H9 (cell line): ENCODE measurements at regions not wholly inside any gene's neighbourhood (a gene's known extent, or its start where the extent isn't known, plus 50 kb on each side); places are given as distances from the start of the nearest gene placed in this dataset.

Experiments
- DNase-seq: peaks from one replicate; pipeline ENCODE4 v3.0.0-alpha.2; 2017
- H2AFZ ChIP-seq: one replicate; pipeline ENCODE4 v1.6.1; 2013; ENCODE audit warnings: mild to moderate bottlenecking, low read length, control low read depth, moderate library complexity
- H2AK5ac ChIP-seq: 2 replicates; pipeline ENCODE4 v1.6.1; 2013; ENCODE audit warnings: low read length, control low read depth, mixed read lengths; ENCODE audit not compliant: insufficient read length
- H2BK120ac ChIP-seq: one replicate; pipeline ENCODE4 v1.6.1; 2013; ENCODE audit warnings: low read depth, mild to moderate bottlenecking, low read length, control low read depth, inconsistent platforms; ENCODE audit not compliant: poor library complexity, severe bottlenecking
- H2BK12ac ChIP-seq: 2 replicates; pipeline ENCODE4 v1.6.1; 2013; ENCODE audit warnings: low read length, control low read depth, mixed read lengths, low read depth; ENCODE audit not compliant: insufficient read length
- H2BK15ac ChIP-seq: 2 replicates; pipeline ENCODE4 v1.6.1; 2013; ENCODE audit warnings: low read depth, low read length, control low read depth
- H2BK20ac ChIP-seq: one replicate; pipeline ENCODE4 v1.6.1; 2013; ENCODE audit warnings: low read depth, mild to moderate bottlenecking, low read length, control low read depth, inconsistent platforms; ENCODE audit not compliant: poor library complexity, severe bottlenecking
- H2BK5ac ChIP-seq: 2 replicates; pipeline ENCODE4 v1.6.1; 2013; ENCODE audit warnings: low read length, control low read depth, mixed read lengths; ENCODE audit not compliant: insufficient read length
- H3K14ac ChIP-seq: 2 replicates; pipeline ENCODE4 v1.6.1; 2013; ENCODE audit warnings: low read length, control low read depth; ENCODE audit not compliant: insufficient read depth
- H3K18ac ChIP-seq: 2 replicates; pipeline ENCODE4 v1.6.1; 2013; ENCODE audit warnings: low read depth, mild to moderate bottlenecking, mixed read lengths, low read length, control low read depth; ENCODE audit not compliant: insufficient read length
- H3K23ac ChIP-seq: 2 replicates; pipeline ENCODE4 v1.6.1; 2013; ENCODE audit warnings: low read length, control low read depth, mixed read lengths, low read depth; ENCODE audit not compliant: insufficient read length
- H3K23me2 ChIP-seq: 2 replicates; pipeline ENCODE4 v1.6.1; 2013; ENCODE audit warnings: low read depth, mild to moderate bottlenecking, mixed read lengths, low read length, control low read depth; ENCODE audit not compliant: insufficient read length, poor library complexity, severe bottlenecking
- H3K27ac ChIP-seq: 2 replicates; pipeline ENCODE4 v1.5.1; 2013; ENCODE audit warnings: low read length, control low read depth, mixed read lengths, low read depth; ENCODE audit not compliant: insufficient read length
- H3K27me3 ChIP-seq: 2 replicates; pipeline ENCODE4 v1.6.1; 2013; ENCODE audit warnings: low read length, control low read depth, inconsistent platforms; ENCODE audit not compliant: insufficient read depth
- H3K4ac ChIP-seq: 2 replicates; pipeline ENCODE4 v1.6.1; 2013; ENCODE audit warnings: low read depth, mild to moderate bottlenecking, control low read depth, inconsistent platforms, low read length, moderate library complexity
- H3K4me1 ChIP-seq: 2 replicates; pipeline ENCODE4 v1.6.1; 2013; ENCODE audit warnings: low read length, control low read depth, inconsistent platforms; ENCODE audit not compliant: insufficient read depth
- H3K4me2 ChIP-seq: 2 replicates; pipeline ENCODE4 v1.6.1; 2013; ENCODE audit warnings: low read length, control low read depth, mixed read lengths; ENCODE audit not compliant: insufficient read length, insufficient read depth
- H3K56ac ChIP-seq: 2 replicates; pipeline ENCODE4 v1.6.1; 2013; ENCODE audit warnings: low read depth, mild to moderate bottlenecking, mixed read lengths, low read length, control low read depth; ENCODE audit not compliant: insufficient read length
- H3K79me1 ChIP-seq: 2 replicates; pipeline ENCODE4 v1.6.1; 2013; ENCODE audit warnings: low read depth, mild to moderate bottlenecking, moderate library complexity, low read length, control low read depth, inconsistent platforms; ENCODE audit not compliant: insufficient read depth, poor library complexity, severe bottlenecking
- H3K79me2 ChIP-seq: 2 replicates; pipeline ENCODE4 v1.6.1; 2013; ENCODE audit warnings: low read length, control low read depth, inconsistent platforms; ENCODE audit not compliant: insufficient read depth
- H3K9ac ChIP-seq: 2 replicates; pipeline ENCODE4 v1.6.1; 2013; ENCODE audit warnings: low read length, control low read depth, mixed read lengths; ENCODE audit not compliant: insufficient read length; ENCODE audit errors: extremely low read depth
- H3K9me3 ChIP-seq: one replicate; pipeline ENCODE4 v1.6.1; 2013; ENCODE audit warnings: low read depth, low read length, inconsistent platforms; ENCODE audit not compliant: control insufficient read depth
- H3T11ph ChIP-seq: one replicate; pipeline ENCODE4 v1.6.1; 2013; ENCODE audit warnings: mild to moderate bottlenecking, low read length, control low read depth, inconsistent platforms
- H4K20me1 ChIP-seq: one replicate; pipeline ENCODE4 v1.6.1; 2013; ENCODE audit not compliant: control insufficient read depth, insufficient read length, insufficient read depth
- H4K5ac ChIP-seq: 2 replicates; pipeline ENCODE4 v1.6.1; 2013; ENCODE audit warnings: low read depth, mild to moderate bottlenecking, mixed read lengths, low read length, control low read depth; ENCODE audit not compliant: insufficient read length
- H4K8ac ChIP-seq: replicated peaks from 2 replicates; pipeline ENCODE4 v1.6.1; 2013; ENCODE audit warnings: low read length, control low read depth, mixed read lengths, low read depth; ENCODE audit not compliant: insufficient read length
- H4K91ac ChIP-seq: 2 replicates; pipeline ENCODE4 v1.6.1; 2013; ENCODE audit warnings: low read depth, mild to moderate bottlenecking, moderate library complexity, mixed read lengths, low read length, control low read depth; ENCODE audit not compliant: insufficient read length
- H3K27ac Mint-ChIP-seq, 3 experiments: 2 replicates in 2 of 3; 3 replicates in 1 of 3; pipeline ENCODE4 v1.8.0; 2020 to 2021; ENCODE audit warnings: mixed read lengths in 3 of 3, mild to moderate bottlenecking in 1 of 3, moderate library complexity in 1 of 3
- H3K27me3 Mint-ChIP-seq: 2 replicates; pipeline ENCODE4 v1.8.0; 2021; ENCODE audit warnings: low read depth, mild to moderate bottlenecking, moderate library complexity, mixed read lengths
- H3K36me3 Mint-ChIP-seq, 3 experiments: 2 replicates in 2 of 3; 3 replicates in 1 of 3; pipeline ENCODE4 v1.8.0; 2020 to 2021; ENCODE audit warnings: low read depth in 3 of 3, mixed read lengths in 3 of 3; ENCODE audit not compliant: insufficient read depth in 1 of 3
- H3K4me1 Mint-ChIP-seq, 2 experiments: 2 replicates each; pipeline ENCODE4 v1.8.0; 2020; ENCODE audit warnings: mixed read lengths in 2 of 2
- H3K4me3 Mint-ChIP-seq, 2 experiments: 2 replicates in 1 of 2; 3 replicates in 1 of 2; pipeline ENCODE4 v1.8.0; 2020 to 2021; ENCODE audit warnings: mild to moderate bottlenecking in 2 of 2, mixed read lengths in 2 of 2, moderate library complexity in 1 of 2
- H3K9me3 Mint-ChIP-seq, 2 experiments: 2 replicates in 1 of 2; 3 replicates in 1 of 2; pipeline ENCODE4 v1.8.0; 2020; ENCODE audit warnings: mild to moderate bottlenecking in 2 of 2, mixed read lengths in 2 of 2, moderate library complexity in 1 of 2
- WGBS: extraction: QIAGEN DNeasy Blood & Tissue Kit; methylation state at CpG from one replicate; pipeline ENCODE4 v1.1.7; 2013; ENCODE audit warnings: missing lambda C conversion rate, low lambda C conversion rate, mixed read lengths; ENCODE audit not compliant: insufficient read length; ENCODE audit errors: extremely low coverage; 5-methylcytosine and 5-hydroxymethylcytosine counted together
- TF ChIP-seq, protein P1 (sequence below): fragments of 200-600 bp; sonication (generic); conservative IDR thresholded peaks from 3 replicates; pipeline ENCODE4 v1.8.0; 2021; ENCODE audit warnings: antibody characterized with exemption, mild to moderate bottlenecking

DNA sequence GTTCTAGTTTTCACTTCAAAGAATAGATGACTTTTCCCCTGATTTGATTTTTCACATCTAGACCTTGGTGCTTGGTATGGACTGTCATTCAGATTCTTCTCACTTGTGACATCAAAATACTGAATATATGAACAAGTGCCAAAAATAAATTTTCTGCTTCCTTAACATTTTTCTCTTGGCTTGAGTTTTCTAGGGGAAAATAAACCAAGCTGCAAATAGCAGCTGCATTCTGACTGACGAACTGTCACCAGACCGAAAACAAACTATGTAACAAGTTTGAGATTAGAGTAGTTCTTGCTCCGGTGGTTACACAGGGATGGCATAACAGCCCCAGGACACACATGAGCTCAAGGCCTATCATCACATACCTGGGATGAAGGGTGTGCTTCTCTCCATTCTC is 345.7 kb downstream of the CNTNAP4 start:
- H3K27me3 Mint-ChIP-seq, result peaks cover 2% of the 10 kb centered on the region
- Histone ChIP-seq H3K56ac (no peak overlapping the region), H3K23me2 (no peaks in the 10 kb centered on the region), H2BK15ac (no peak overlapping the region), H3K4me2 (no peak overlapping the region), H2AK5ac (no peak overlapping the region), H3K14ac (no peak overlapping the region), H3K9ac (no peak overlapping the region), H3K27me3 (no peaks in the 10 kb centered on the region), H4K8ac (no peak overlapping the region), H2BK5ac (no peak overlapping the region), H3K79me2 (no peaks in the 10 kb centered on the region), H3K79me1 (no peaks in the 10 kb centered on the region), H2AFZ (no peak overlapping the region), H3K4ac (no peak overlapping the region), H2BK12ac (no peak overlapping the region), H3K18ac (no peak overlapping the region), H4K20me1 (no peaks in the 10 kb centered on the region), H3K9me3 (no peaks in the 10 kb centered on the region), H3K4me1 (no peaks in the 10 kb centered on the region), H3K23ac (no peak overlapping the region), H4K91ac (no peak overlapping the region), H2BK120ac (no peak overlapping the region), H3K27ac (no peak overlapping the region), H4K5ac (no peak overlapping the region), H2BK20ac (no peak overlapping the region), H3T11ph (no peak overlapping the region)
- WGBS, result no CpG with 5 or more reads among the region's 3 CpGs
- no peaks in the 10 kb centered on the region; a peak in 1 of 7 replicates for H3K36me3 Mint-ChIP-seq
- H3K9me3 Mint-ChIP-seq, result no peaks in the 10 kb centered on the region
- H3K4me1 Mint-ChIP-seq, result no peaks in the 10 kb centered on the region
- H3K27ac Mint-ChIP-seq, result no peak overlapping the region
- H3K4me3 Mint-ChIP-seq, result no peak overlapping the region
- TF ChIP-seq, protein P1, sequence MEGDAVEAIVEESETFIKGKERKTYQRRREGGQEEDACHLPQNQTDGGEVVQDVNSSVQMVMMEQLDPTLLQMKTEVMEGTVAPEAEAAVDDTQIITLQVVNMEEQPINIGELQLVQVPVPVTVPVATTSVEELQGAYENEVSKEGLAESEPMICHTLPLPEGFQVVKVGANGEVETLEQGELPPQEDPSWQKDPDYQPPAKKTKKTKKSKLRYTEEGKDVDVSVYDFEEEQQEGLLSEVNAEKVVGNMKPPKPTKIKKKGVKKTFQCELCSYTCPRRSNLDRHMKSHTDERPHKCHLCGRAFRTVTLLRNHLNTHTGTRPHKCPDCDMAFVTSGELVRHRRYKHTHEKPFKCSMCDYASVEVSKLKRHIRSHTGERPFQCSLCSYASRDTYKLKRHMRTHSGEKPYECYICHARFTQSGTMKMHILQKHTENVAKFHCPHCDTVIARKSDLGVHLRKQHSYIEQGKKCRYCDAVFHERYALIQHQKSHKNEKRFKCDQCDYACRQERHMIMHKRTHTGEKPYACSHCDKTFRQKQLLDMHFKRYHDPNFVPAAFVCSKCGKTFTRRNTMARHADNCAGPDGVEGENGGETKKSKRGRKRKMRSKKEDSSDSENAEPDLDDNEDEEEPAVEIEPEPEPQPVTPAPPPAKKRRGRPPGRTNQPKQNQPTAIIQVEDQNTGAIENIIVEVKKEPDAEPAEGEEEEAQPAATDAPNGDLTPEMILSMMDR, result no peak
- DNase-seq, result no peak
